ENCODE measurements at regions not wholly inside any gene's neighbourhood (a gene's known extent, or its start where the extent isn't known, plus 50 kb on each side); places are given as distances from the start of the nearest gene placed in this dataset.

DNA sequence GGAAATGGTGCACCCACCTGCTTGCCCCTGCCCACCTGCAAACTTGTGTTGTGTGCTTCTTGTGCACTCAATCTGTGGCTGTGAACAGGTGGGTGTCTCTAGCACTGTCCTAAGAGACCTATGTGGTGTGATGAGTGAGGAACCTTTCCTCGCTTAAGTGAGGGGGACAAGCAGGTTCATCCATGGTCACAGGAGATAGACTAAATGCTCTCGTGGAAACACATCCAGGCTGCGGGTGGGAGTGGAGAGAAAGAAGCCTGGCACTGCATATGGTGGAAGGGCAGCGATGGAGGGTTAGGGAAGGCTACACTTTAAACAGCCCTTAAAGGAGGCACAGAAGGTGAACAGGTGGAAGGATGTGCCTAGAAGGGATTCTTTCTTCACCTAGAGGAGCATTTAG, 330.9 kb downstream of the CXCL12 start:
- DNase-seq (ENCODE audit: low read depth): no peak

GRCh38 chr10:44053391-44053790, 331.5 kb downstream of the CXCL12 start:
- no peak for DNase-seq (ENCODE audit: low read depth)

GRCh38 chr10:44051584-44052385, 333.1 kb downstream of the CXCL12 start:
- no peak for DNase-seq (ENCODE audit: low read depth)

- DNase-seq (ENCODE audit: low read depth): no peak
These were observed 333.8 kb downstream of the CXCL12 start for GRCh38 chr10:44051091-44051490.

- no peak for DNase-seq (ENCODE audit: low read depth)
These were observed 335.4 kb downstream of the CXCL12 start for GRCh38 chr10:44049301-44050015.

DNA sequence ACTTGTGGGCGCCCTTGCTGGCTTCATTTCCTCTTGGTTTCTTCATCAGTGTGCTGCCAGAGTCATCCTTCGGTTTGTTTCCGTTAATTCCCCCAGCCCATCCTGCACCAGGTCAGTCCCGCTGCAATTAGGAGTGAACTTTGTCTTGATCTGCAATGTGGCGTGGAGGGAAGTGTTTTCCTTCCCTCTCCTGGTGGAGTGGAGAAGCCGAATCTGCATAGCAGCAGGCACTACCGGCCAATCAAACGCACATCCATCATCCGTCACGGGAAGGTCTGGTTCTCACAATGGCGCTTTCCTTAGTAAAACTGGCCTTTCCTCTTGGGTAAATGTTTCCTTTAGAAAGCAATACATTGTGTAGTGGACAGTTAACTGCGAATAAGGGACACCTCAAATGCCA, 337.5 kb downstream of the CXCL12 start:
- no peak for DNase-seq (ENCODE audit: low read depth)

GRCh38 chr10:44046605-44047004, 338.3 kb downstream of the CXCL12 start:
- DNase-seq (ENCODE audit: low read depth): no peak

GRCh38 chr10:44045020-44045419, 339.9 kb downstream of the CXCL12 start:
- DNase-seq (ENCODE audit: low read depth): no peak

- no peak for DNase-seq (ENCODE audit: low read depth)
These were observed 340.3 kb downstream of the CXCL12 start for GRCh38 chr10:44044549-44044948.

DNA sequence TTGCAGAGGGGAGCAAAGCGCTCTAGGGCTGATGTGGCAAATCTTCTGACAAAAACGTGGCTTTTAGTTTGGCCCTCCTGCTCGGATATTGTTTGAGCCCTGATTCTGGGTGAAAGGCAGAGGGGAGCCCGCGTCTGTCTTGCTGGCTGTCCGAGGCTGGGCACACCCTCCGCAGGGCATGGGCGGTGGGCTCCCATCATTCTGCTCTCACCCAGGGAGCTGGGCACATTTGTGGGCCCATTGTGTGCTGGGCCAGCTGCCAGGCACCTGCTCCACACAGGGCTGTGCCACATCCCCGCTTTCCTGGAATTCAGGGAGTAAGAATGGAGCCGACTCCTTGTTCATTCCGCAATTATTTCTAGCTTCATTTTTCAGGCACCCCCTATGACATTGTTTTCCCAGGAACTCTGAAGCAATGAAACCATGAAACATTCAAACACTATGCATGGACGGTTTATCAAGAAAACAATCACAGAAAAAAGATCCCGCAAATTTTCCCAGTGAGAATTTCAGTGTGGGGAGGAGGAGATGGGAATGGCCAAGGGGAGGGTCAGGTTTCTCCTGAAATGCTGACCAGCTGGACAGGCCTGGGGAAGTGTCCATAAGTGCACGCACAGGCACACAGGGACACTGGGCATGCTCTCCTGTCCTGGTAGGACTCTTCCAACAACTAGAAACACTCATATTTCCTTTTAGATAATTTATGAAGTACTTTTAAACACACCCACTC, 341.1 kb downstream of the CXCL12 start:
- no peak for DNase-seq (ENCODE audit: low read depth)

GRCh38 chr10:44042926-44043602, 341.8 kb downstream of the CXCL12 start:
- DNase-seq (ENCODE audit: low read depth): no peak

- no peak for DNase-seq (ENCODE audit: low read depth)
These were observed 342.7 kb downstream of the CXCL12 start for GRCh38 chr10:44042075-44042770.

DNA sequence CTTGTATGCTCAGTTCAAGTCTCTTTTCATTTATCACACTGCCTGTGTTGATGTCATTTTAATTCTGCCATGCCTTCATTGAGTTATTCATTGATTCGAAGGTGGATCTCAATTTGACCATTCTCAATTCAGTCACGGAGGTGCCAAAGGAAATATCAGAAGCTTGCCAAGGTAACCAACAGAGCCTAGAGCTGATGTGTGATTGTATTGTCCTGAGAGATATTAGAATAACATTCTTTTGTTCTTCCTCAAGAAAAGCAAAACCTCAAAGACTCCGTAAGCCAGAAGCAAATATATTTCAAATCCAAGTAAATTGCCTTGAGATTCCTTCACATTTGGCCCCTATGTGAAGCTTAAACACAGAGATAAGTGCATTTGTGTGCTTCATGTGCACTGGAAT, 345.3 kb downstream of the CXCL12 start:
- no peak for DNase-seq (ENCODE audit: low read depth)

GRCh38 chr10:44036425-44036824, 348.5 kb downstream of the CXCL12 start:
- no peak for DNase-seq (ENCODE audit: low read depth)

DNA sequence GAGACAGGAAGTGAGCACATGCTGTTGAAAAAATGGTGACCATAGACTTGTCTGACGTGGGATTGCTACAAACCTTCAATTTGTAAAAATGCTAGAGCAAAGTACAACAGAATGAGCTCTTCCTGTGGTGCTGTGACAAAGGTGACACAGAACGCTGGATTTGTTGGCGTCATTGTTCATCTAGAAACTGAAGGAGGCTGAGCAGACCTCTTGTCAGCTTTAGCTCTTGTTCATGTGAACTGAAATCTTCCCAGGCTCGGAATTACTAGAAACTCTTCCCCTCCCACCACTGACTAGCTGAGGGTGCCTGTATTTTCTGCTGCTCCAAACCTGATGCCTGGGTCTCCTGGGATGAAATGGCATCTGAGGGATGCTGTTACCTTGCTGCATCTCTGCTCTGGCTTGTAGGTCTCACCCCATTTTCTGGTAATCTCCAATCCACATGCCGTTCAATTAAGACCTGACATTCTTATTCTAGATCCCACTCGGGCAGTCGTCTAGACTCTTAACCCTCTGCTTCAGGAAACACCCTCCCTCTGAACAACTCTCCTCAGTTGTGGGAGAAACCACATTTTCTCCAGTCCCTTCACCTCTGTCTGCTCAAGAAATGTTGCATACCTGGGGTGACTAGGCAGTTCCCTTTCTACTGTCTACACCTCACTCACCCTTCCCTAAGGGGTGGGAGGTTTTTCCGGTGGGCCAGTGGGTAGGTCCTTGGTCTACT, 349.3 kb downstream of the CXCL12 start:
- no peak for DNase-seq (ENCODE audit: low read depth)

GRCh38 chr10:44034946-44035345, 350.0 kb downstream of the CXCL12 start:
- no peak for DNase-seq (ENCODE audit: low read depth)

GRCh38 chr10:44033008-44033407, 351.9 kb downstream of the CXCL12 start:
- DNase-seq (ENCODE audit: low read depth): no peak

GRCh38 chr10:44032216-44032615, 352.7 kb downstream of the CXCL12 start:
- DNase-seq (ENCODE audit: low read depth): no peak

- DNase-seq (ENCODE audit: low read depth): no peak
These were observed 354.2 kb downstream of the CXCL12 start for GRCh38 chr10:44030738-44031137.

DNA sequence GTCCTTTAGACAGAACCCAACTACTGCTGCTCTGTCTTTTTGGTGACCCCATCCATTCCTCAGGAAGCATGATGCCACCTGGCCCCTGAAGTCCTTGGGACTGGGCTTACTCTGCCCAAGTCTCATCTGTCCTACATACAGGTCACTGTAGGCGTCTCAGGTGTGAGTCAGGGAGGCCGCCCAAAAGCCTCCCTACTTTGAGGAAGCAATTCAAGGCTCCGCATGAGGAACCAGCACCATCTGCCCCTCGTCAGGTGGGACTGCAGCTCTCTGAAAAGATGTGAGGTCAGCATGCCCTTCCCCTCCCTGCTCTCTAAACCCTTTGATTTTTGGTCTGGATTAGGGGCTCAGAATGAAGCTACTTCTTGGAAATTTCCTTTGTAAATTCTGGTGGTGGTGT, 354.8 kb downstream of the CXCL12 start:
- DNase-seq (ENCODE audit: low read depth): no peak

Data from stimulated activated CD4-positive, alpha-beta T cell treated with anti-CD3 and anti-CD28 coated beads, Interleukin-2, amount 100 ng/mL, for 4 hours (primary cell).